ENCODE measurements at regions not wholly inside any gene's neighbourhood (a gene's known extent, or its start where the extent isn't known, plus 50 kb on each side); places are given as distances from the start of the nearest gene placed in this dataset.

- DNase-seq (ENCODE audit: low spot score): no peak
Observed at GRCh38 chr20:16115911-16116552, 457.2 kb downstream of the KIF16B start.

- DNase-seq (ENCODE audit: low spot score): no peak
Observed at GRCh38 chr20:16113736-16114135, 459.5 kb downstream of the KIF16B start.

GRCh38 chr20:16111852-16112412, 461.3 kb downstream of the KIF16B start:
- no peak for DNase-seq (ENCODE audit: low spot score)

GRCh38 chr20:16111172-16111832, 461.9 kb downstream of the KIF16B start:
- no peak for DNase-seq (ENCODE audit: low spot score)

- no peak for DNase-seq (ENCODE audit: low spot score)
Observed at GRCh38 chr20:16107172-16107870, 465.9 kb downstream of the KIF16B start.

- DNase-seq (ENCODE audit: low spot score): no peak
Observed at GRCh38 chr20:16106191-16106849, 466.9 kb downstream of the KIF16B start.

GRCh38 chr20:16104783-16105182, 468.5 kb downstream of the KIF16B start:
- no peak for DNase-seq (ENCODE audit: low spot score)

All from putamen (tissue), 1 donor.